ENCODE measurements at regions not wholly inside any gene's neighbourhood (a gene's known extent, or its start where the extent isn't known, plus 50 kb on each side); places are given as distances from the start of the nearest gene placed in this dataset.
"Not testable (repeated sequence)": the region's sequence is repeated elsewhere in the genome, so short reads cannot be mapped to it uniquely, and the experiment has no call there.

DNA sequence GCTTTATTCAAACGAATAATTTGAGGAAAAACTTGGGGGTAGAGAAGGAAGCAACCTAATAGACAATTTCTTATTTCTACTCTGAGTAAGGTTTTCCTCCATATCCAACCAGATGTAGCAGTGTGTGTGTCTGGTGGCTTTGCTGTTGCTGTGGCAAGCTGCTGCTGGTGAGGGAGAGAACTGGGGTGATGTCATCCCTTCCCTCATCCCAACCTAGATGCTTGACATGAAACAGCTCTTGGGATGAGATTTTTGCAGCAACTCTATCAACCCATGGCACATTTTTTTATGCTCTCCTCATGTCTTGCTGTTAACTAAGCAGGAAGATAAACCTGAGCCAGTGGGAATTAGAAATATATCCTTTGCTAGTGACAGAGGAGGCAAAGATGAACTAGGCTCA is 135.8 kb downstream of the PCSK1 start:
- TF ChIP-seq, protein P1, sequence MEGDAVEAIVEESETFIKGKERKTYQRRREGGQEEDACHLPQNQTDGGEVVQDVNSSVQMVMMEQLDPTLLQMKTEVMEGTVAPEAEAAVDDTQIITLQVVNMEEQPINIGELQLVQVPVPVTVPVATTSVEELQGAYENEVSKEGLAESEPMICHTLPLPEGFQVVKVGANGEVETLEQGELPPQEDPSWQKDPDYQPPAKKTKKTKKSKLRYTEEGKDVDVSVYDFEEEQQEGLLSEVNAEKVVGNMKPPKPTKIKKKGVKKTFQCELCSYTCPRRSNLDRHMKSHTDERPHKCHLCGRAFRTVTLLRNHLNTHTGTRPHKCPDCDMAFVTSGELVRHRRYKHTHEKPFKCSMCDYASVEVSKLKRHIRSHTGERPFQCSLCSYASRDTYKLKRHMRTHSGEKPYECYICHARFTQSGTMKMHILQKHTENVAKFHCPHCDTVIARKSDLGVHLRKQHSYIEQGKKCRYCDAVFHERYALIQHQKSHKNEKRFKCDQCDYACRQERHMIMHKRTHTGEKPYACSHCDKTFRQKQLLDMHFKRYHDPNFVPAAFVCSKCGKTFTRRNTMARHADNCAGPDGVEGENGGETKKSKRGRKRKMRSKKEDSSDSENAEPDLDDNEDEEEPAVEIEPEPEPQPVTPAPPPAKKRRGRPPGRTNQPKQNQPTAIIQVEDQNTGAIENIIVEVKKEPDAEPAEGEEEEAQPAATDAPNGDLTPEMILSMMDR (IDR thresholded peaks at IDR 0.05; ENCODE audit: low read depth, low read length, missing control alignments), result no peak
- in situ Hi-C loops (cut with HindIII; ENCODE audit: low sequenced_read_pairs), result no loop called here

DNA sequence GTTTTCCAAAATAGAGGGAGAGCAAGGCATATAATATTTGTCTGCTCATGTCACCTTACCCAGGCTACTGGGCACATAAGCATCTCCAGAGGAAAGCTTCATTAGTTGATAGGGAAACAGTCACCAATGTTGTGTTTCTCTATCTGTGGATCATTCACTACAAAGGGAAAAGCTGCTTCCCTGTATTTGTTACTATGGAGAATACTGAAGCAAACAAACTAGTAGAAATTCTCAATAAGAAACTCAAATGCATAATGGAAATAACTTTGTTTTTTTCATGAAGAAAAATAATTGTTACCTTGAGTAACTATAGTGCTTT is 138.2 kb downstream of the PCSK1 start:
- TF ChIP-seq, protein P1 (IDR thresholded peaks at IDR 0.05; ENCODE audit: low read depth, low read length, missing control alignments), result no peak
- no peak overlapping the region for H3K4me3 ChIP-seq (ENCODE audit: low read depth, low read length)
- no peak for DNase-seq (ENCODE audit: low read depth)
- in situ Hi-C loops (cut with HindIII; ENCODE audit: low sequenced_read_pairs), result no loop called here

More for the DNA sequence above, 135.8 kb downstream of the PCSK1 start:
- DNase-seq (ENCODE audit: low read depth), result no peak
- H3K4me3 ChIP-seq (ENCODE audit: low read depth, low read length), result no peak overlapping the region

DNA sequence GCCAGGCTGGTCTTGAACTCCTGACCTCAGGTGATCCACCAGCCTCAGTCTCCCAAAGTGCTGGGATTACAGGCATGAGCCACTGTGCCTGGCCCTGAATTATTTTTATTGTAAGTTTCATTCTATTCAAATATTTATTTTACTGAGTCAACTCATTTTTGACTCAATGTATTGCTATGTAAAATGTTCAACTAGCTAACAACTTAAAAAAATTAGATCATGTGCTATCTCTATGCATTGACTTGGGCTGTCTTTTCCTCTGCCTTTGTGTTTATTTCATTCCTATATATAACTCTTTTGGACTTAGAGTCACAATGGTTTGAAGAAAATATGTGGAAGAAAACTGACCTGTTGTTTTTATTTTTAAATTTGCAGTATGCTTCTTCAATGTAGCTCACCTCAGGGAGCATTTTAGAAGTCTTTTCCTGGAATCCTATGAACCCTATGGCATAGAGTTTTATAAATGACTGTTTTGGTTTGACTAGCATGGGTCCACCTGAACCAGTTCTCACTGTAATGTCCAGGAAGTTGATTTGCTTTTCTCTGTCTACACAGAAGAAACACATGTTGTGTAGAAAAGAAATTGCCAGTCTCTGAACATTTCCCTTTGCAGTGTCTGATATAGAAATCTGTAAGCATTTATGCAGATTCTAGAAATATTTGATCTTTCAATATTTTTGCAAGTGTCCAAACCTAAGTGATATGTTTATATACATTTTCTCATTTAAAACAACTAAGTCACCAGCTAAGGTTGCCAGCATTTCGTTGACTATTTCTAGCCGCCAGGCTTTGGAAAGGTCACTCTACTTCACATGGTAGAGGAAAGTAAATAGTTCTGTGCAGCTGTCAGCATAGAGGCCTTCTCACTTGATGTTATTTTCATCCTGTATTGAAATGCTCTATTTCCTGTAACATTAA is 138.8 kb downstream of the PCSK1 start:
- in situ Hi-C loops (cut with HindIII; ENCODE audit: low sequenced_read_pairs), result no loop called here
- TF ChIP-seq, protein P1 (IDR thresholded peaks at IDR 0.05; ENCODE audit: low read depth, low read length, missing control alignments), result no peak
- H3K4me3 ChIP-seq (ENCODE audit: low read depth, low read length), result no peak overlapping the region
- no peak for DNase-seq (ENCODE audit: low read depth)

DNA sequence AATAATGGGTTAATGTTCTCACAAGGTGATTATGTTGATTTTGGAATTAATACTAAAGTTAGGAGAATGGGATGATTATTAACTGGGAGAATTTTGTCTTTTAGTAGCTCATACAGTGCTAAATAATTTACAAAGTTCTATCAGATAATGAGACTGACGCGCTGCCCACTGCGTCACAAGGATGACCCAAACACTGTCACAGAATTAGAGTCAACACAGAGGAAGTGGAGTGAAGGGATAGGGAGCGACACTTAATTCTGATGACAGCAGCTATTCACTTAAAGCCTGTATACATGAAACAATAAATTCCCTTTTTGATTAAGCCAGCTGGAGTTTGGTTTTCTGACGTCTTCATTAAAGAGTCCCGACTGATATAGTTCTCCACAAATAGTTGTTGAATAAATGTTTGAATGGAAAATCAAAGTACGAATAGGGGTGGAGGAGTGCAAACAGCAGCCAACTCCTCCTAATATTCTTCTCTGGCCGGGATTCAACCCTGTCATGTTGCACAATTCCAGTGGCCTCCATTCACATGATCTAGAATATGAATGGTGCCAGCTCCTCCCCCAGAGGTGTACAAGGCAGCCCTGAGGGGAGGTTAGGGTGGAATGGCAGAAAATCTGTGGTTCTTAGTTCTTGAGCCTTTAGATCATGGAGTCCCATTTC is 140.3 kb downstream of the PCSK1 start:
- H3K4me3 ChIP-seq (ENCODE audit: low read depth, low read length), result no peak overlapping the region
- in situ Hi-C loops (cut with HindIII; ENCODE audit: low sequenced_read_pairs), result no loop called here
- no peak for DNase-seq (ENCODE audit: low read depth)
- TF ChIP-seq, protein P1 (IDR thresholded peaks at IDR 0.05; ENCODE audit: low read depth, low read length, missing control alignments), result no peak

DNA sequence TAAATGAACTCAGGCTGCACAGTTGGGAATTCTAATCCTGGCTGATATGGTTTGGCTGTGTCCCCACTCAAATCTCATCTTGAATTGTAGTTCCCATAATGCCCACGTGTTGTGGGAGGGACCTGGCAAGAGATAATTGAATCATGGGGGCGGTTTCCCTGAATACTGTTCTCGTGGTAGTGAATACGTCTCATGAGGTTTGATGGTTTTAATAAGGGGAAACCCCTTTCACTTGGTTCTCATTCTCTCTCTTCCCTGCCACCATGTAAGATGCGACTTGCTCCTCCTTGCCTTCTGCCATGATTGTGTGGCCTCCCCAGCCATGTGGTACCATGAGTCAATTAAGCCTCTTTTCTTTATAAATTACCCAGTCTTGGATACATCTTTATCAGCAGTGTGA is 143.8 kb downstream of the PCSK1 start:
- H3K4me3 ChIP-seq (ENCODE audit: low read depth, low read length); in situ Hi-C loops (cut with HindIII; ENCODE audit: low sequenced_read_pairs); DNase-seq (ENCODE audit: low read depth): not testable (repeated sequence)

DNA sequence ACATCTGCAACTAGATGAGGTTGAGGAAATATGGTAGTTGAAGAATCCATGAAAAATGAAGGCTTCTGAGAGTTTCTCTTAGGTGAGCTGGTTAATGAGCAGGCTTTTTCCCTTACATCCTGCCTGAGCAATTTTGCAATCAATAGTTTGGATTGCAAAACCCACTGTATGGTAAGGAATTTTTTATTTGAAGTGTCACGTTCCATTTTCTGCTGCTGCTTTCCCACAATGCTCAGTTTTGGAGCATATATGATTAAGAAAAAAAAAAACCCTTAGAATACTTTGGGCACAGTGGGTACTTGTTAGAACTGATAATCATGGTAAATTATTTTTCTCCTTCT is 144.2 kb downstream of the PCSK1 start:
- in situ Hi-C loops (cut with HindIII; ENCODE audit: low sequenced_read_pairs), result no loop called here
- TF ChIP-seq, protein P1 (IDR thresholded peaks at IDR 0.05; ENCODE audit: low read depth, low read length, missing control alignments), result no peak
- no peak overlapping the region for H3K4me3 ChIP-seq (ENCODE audit: low read depth, low read length)
- no peak for DNase-seq (ENCODE audit: low read depth)

Data from astrocyte of the cerebellum (primary cell).